HFF-Myc (cell line): ENCODE measurements at regions not wholly inside any gene's neighbourhood (a gene's known extent, or its start where the extent isn't known, plus 50 kb on each side); places are given as distances from the start of the nearest gene placed in this dataset.

Experiments
- DNase-seq: peaks from one replicate; pipeline ENCODE4 v3.0.0-alpha.2; 2011; ENCODE audit warnings: low read depth; ENCODE audit errors: extremely low read depth
- H3K4me3 ChIP-seq: replicated peaks from 2 replicates; pipeline ENCODE4 v1.5.1; 2011; ENCODE audit warnings: low read depth, mild to moderate bottlenecking, control low read depth, low read length
- TF ChIP-seq, protein P1 (sequence below): IDR thresholded peaks from 2 replicates; pipeline ENCODE4 v1.5.1; 2012; ENCODE audit warnings: mild to moderate bottlenecking, low read depth, low read length, control low read depth; ENCODE audit errors: missing control alignments

DNA sequence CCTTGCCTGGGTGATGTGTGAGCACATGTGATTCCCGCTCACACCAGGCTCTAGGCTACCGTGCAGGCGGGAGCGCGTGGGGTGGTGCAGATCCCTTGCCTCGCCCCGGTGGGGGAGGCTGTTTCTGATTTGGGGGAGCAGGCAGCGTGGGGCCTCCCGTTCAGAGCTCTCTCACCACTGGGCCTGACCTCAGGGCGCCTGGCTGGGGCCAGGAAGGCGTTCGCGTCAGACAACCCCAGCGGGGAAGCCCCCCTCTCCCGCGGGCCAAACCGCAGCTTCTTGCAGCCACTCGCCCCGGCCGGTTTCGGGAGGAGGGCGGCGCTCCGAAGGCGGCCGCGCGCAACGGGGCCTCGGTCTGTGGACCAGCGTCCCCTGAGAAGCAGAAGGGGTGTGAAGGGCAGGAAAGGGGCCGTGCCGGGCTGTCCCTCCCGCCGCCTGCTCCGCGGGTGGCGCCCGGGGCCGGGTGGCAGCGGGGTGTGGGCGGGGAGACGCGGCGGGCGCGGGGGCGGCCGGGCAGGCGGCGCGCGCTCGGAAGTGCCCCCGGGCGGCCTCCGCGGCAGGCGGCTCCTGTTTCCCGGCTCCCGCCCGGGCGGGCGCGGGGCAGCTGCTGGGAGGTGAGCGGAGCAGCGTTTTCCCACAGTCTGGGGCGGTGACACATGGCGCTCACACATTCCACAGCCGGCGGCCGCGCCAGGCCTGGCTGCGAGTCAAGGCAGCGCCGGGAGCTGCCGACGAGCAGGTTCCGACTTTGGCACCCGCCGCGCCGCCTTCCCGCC lies 65.1 kb upstream of the HES1 start:
- no peak for DNase-seq
- TF ChIP-seq, protein P1, sequence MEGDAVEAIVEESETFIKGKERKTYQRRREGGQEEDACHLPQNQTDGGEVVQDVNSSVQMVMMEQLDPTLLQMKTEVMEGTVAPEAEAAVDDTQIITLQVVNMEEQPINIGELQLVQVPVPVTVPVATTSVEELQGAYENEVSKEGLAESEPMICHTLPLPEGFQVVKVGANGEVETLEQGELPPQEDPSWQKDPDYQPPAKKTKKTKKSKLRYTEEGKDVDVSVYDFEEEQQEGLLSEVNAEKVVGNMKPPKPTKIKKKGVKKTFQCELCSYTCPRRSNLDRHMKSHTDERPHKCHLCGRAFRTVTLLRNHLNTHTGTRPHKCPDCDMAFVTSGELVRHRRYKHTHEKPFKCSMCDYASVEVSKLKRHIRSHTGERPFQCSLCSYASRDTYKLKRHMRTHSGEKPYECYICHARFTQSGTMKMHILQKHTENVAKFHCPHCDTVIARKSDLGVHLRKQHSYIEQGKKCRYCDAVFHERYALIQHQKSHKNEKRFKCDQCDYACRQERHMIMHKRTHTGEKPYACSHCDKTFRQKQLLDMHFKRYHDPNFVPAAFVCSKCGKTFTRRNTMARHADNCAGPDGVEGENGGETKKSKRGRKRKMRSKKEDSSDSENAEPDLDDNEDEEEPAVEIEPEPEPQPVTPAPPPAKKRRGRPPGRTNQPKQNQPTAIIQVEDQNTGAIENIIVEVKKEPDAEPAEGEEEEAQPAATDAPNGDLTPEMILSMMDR = no peak
- peak overlapping the region; percentile 37 for H3K4me3 ChIP-seq

DNA sequence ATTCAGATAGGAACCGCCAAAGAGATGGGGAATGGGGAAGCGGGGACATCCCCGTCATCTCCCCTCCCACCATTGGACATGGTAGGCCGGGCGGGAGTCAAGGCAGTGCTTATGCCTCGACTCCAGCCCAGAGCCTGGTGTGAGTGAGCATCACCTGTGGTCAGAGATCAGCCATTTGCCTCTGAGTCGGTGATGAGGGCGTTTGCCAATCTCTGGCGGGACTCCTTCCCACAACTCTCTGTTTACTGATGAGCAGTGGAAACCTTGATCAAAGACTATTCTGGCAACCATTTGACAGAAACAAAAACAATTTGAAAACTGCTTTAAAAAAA lies 63.9 kb upstream of the HES1 start:
- TF ChIP-seq, protein P1 = no peak
- DNase-seq = no peak

DNA sequence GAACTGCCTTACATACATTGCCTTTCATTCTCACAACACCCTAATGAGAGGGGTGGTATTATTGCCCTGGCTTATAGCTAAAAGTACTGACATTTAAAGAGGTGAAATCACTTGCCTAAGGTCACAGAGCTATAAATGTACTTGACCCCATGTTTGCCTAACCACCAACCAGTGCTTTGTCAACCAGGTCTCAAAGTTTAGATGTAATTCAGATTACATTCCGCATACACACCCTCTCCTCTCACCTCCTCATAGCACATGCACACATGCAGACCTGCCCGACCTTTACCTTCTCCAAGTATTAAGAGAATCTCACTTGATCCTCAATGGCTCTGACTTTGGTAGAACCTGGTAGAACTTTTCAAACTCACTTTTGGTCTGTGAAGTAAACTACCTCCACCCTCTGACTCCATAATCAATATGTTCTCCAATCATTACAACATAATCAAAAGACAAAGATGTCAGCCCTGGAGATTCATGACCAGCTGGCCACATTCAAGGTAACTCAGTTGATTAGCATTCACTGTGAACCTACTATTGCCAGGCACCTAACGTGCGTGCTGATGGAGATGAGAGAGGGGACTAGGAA lies 63.2 kb upstream of the HES1 start:
- TF ChIP-seq, protein P1 = no peak
- DNase-seq = no peak
- no peak overlapping the region for H3K4me3 ChIP-seq

More for the DNA sequence above, 63.9 kb upstream of the HES1 start:
- H3K4me3 ChIP-seq = no peak overlapping the region

DNA sequence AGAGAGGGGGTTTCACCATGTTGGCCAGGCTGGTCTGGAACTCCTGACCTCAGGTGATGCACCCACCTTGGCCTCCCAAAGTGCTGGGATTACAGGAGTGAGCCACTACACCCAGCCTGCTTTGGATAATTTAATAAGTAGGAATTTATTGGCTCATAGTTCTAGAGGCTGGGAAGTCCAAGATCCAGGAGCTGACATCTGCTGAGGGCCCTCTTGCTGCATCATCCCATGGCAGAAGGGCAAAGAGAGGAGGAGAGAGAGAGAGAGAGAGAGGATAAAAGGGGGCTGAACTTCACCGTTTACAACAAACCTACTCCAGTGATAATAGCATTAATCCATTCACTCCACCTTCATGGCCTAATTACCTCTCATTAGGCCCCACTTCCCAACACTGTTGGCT lies 62.0 kb upstream of the HES1 start:
- no peak overlapping the region for H3K4me3 ChIP-seq
- TF ChIP-seq, protein P1 = no peak
- no peak for DNase-seq

DNA sequence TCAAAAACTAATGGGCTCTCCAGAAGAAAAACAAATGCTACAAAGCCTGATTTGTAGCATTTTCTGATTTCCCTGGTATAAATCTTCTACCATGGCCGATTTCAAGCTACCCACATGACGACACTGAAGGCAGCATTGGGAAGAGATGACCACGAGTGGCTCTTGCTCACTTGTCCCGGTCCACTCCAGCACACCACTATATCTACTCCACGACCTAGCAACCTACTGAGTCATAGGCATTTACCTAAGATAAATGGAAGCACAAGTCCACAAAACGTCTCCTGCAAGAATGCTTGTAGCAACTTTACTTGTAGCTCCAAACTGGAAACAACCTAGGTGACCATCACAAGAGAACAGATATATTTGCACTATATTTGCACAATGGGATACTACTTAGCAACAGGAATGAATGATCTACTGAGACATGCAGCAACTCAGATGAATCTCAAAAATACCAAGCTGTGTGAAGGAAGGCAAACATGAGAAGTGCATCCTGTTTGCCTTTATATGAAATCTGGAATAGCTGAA lies 60.8 kb upstream of the HES1 start:
- DNase-seq = no peak
- no peak overlapping the region for H3K4me3 ChIP-seq
- TF ChIP-seq, protein P1 = no peak

DNA sequence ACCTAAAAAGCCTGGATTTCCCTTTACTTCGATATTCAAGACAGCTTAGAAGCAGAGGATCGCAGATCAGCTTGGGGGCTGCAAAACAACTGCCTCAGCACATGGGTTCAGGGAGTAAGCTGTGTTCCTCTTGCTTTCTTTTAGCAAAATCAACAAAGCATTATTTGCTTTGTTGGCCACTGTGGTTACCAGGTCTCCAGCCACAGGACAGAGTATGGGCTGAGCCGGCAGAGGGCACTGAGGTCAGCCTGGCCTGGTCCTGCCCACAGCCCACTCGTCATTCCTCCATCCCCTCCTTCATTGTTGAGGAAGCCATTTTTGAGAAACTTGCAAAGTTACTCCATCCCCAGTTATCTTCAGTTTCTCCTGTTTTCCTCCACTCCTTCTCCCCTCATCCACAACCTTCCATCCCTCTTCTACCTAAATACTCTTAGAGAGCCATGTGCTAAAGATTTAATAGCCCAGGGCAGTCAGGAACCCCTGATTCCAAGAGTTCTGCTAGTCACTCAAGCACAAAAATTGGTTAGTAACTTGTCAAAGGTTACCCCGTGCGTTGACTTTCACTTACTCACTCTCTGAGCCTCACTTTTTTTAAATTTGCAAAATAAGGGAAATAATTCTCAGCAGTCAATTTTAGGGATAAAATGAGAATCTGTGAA lies 60.0 kb upstream of the HES1 start:
- TF ChIP-seq, protein P1 = no peak
- no peak for DNase-seq
- H3K4me3 ChIP-seq = no peak overlapping the region
